ENCODE measurements at regions not wholly inside any gene's neighbourhood (a gene's known extent, or its start where the extent isn't known, plus 50 kb on each side); places are given as distances from the start of the nearest gene placed in this dataset.
"Not testable (repeated sequence)": the region's sequence is repeated elsewhere in the genome, so short reads cannot be mapped to it uniquely, and the experiment has no call there.

- TF ChIP-seq POLR2AphosphoS5 (IDR thresholded peaks at IDR 0.05), result no peak
- TF ChIP-seq CTCF (IDR thresholded peaks at IDR 0.05), result no peak
- TF ChIP-seq POLR2A (IDR thresholded peaks at IDR 0.05), result no peak
- no peak for TF ChIP-seq EP300 (IDR thresholded peaks at IDR 0.05)
- H3K36me3 ChIP-seq, result no peaks in the 10 kb centered on the region
- no peaks in the 10 kb centered on the region for H3K9me3 ChIP-seq
- 73% methylated on average over 4 of the region's 4 CpGs for WGBS
- no peak overlapping the region for H3K4me3 ChIP-seq
- no peak for DNase-seq (ENCODE audit: low spot score in 2 of 2)
- H3K27me3 ChIP-seq, result no peaks in the 10 kb centered on the region
- H3K4me1 ChIP-seq, result no peaks in the 10 kb centered on the region
- no peak overlapping the region for H3K27ac ChIP-seq
Observed at GRCh38 chrX:102784550-102784949, 64.0 kb downstream of the GPRASP3 start.

- H3K27me3 ChIP-seq, result no peaks in the 10 kb centered on the region
- no peaks in the 10 kb centered on the region for H3K4me1 ChIP-seq
- H3K4me3 ChIP-seq, result no peak overlapping the region
- WGBS, result 30% methylated on average over 1 of the region's 1 CpG
- no peak overlapping the region for H3K27ac ChIP-seq
- no peaks in the 10 kb centered on the region for H3K36me3 ChIP-seq
- no peaks in the 10 kb centered on the region for H3K9me3 ChIP-seq
- DNase-seq (ENCODE audit: low spot score in 2 of 2), result no peak
- TF ChIP-seq POLR2AphosphoS5 (IDR thresholded peaks at IDR 0.05) (no peak), EP300 (IDR thresholded peaks at IDR 0.05) (no peak), CTCF (IDR thresholded peaks at IDR 0.05) (no peak), POLR2A (IDR thresholded peaks at IDR 0.05) (no peak)
Observed at GRCh38 chrX:102787283-102787682, 66.7 kb downstream of the GPRASP3 start.

GRCh38 chrX:102808336-102808735, 87.8 kb downstream of the GPRASP3 start:
- Histone ChIP-seq H3K36me3 (no peaks in the 10 kb centered on the region), H3K4me3 (no peak overlapping the region), H3K9me3 (no peaks in the 10 kb centered on the region), H3K4me1 (no peaks in the 10 kb centered on the region), H3K27ac (no peak overlapping the region), H3K27me3 (no peaks in the 10 kb centered on the region)
- DNase-seq (ENCODE audit: low spot score in 2 of 2), result no peak
- no peak for TF ChIP-seq POLR2A (IDR thresholded peaks at IDR 0.05)
- no peak for TF ChIP-seq CTCF (IDR thresholded peaks at IDR 0.05)
- no peak for TF ChIP-seq POLR2AphosphoS5 (IDR thresholded peaks at IDR 0.05)
- no peak for TF ChIP-seq EP300 (IDR thresholded peaks at IDR 0.05)
- WGBS, result 31% methylated on average over 1 of the region's 1 CpG

- WGBS, result 41% methylated on average over 2 of the region's 2 CpGs
- not testable (repeated sequence) for DNase-seq (ENCODE audit: low spot score in 2 of 2)
Observed at GRCh38 chrX:102818269-102818668, 97.7 kb downstream of the GPRASP3 start.

GRCh38 chrX:102832661-102833060, 104.4 kb upstream of the RAB40AL start:
- no peak for DNase-seq (ENCODE audit: low spot score in 2 of 2)
- no peak overlapping the region for H3K4me3 ChIP-seq
- TF ChIP-seq POLR2A (IDR thresholded peaks at IDR 0.05) (no peak), EP300 (IDR thresholded peaks at IDR 0.05) (no peak), CTCF (IDR thresholded peaks at IDR 0.05) (no peak)
- H3K36me3 ChIP-seq, result no peaks in the 10 kb centered on the region
- no peak overlapping the region for H3K27ac ChIP-seq
- H3K27me3 ChIP-seq, result no peaks in the 10 kb centered on the region
- WGBS, result 80% methylated on average over 5 of the region's 5 CpGs
- H3K9me3 ChIP-seq, result no peaks in the 10 kb centered on the region
- no peaks in the 10 kb centered on the region for H3K4me1 ChIP-seq

More at GRCh38 chrX:102818269-102818668, 97.7 kb downstream of the GPRASP3 start:
- H3K27ac ChIP-seq, H3K4me3 ChIP-seq, H3K9me3 ChIP-seq, H3K36me3 ChIP-seq, H3K27me3 ChIP-seq, H3K4me1 ChIP-seq: not testable (repeated sequence)

- no peak for TF ChIP-seq POLR2A (IDR thresholded peaks at IDR 0.05)
- no peak for TF ChIP-seq EP300 (IDR thresholded peaks at IDR 0.05)
- no peak for TF ChIP-seq POLR2AphosphoS5 (IDR thresholded peaks at IDR 0.05)
- H3K4me3 ChIP-seq, result no peak overlapping the region
- H3K36me3 ChIP-seq, result no peaks in the 10 kb centered on the region
- no peak for DNase-seq (ENCODE audit: low spot score in 2 of 2)
- no peaks in the 10 kb centered on the region for H3K4me1 ChIP-seq
- H3K27ac ChIP-seq, result no peak overlapping the region
- no peaks in the 10 kb centered on the region for H3K27me3 ChIP-seq
- H3K9me3 ChIP-seq, result no peaks in the 10 kb centered on the region
- 73% methylated on average over 3 of the region's 3 CpGs for WGBS
Observed at GRCh38 chrX:102833136-102833535, 103.9 kb upstream of the RAB40AL start.

All from suprapubic skin (tissue), 4 donors.